Esophagus squamous epithelium (tissue), 4 donors: ENCODE measurements at regions not wholly inside any gene's neighbourhood (a gene's known extent, or its start where the extent isn't known, plus 50 kb on each side); places are given as distances from the start of the nearest gene placed in this dataset.

ENCODE experiments used
- CTCF ChIP-seq, 6 experiments: fragments of 450-650 bp in 4 of 6; fragments of 200-600 bp in 2 of 6; sonication (generic) in 2 of 6; IDR thresholded peaks; one replicate each; pipeline ENCODE4 v1.5.1; 2016 to 2019; ENCODE audit warnings: antibody characterized with exemption in 6 of 6, mild to moderate bottlenecking in 4 of 6, moderate library complexity in 4 of 6
- POLR2A ChIP-seq, 4 donors: fragments of 450-650 bp; IDR thresholded peaks; one replicate each; pipeline ENCODE4 v1.6.1; 2017; ENCODE audit warnings: antibody characterized with exemption in 4 of 4, mild to moderate bottlenecking in 4 of 4, moderate library complexity in 3 of 4

- TF ChIP-seq CTCF (IDR thresholded peaks at IDR 0.05) (no peak), POLR2A (IDR thresholded peaks at IDR 0.05) (no peak)
Measured at GRCh38 chr18:77776104-77776503, 526.5 kb downstream of the GALR1 start.
